HG02884 (cell line): ENCODE measurements at regions not wholly inside any gene's neighbourhood (a gene's known extent, or its start where the extent isn't known, plus 50 kb on each side); places are given as distances from the start of the nearest gene placed in this dataset.
"Not testable (repeated sequence)": the region's sequence is repeated elsewhere in the genome, so short reads cannot be mapped to it uniquely, and the experiment has no call there.

Experiments
- ATAC-seq: cut with Tn5 transposase; IDR thresholded peaks from one replicate; pipeline ENCODE4 v1.9.1; 2021; ENCODE audit warnings: mild to moderate bottlenecking, moderate library complexity; ENCODE audit not compliant: unreplicated experiment

DNA sequence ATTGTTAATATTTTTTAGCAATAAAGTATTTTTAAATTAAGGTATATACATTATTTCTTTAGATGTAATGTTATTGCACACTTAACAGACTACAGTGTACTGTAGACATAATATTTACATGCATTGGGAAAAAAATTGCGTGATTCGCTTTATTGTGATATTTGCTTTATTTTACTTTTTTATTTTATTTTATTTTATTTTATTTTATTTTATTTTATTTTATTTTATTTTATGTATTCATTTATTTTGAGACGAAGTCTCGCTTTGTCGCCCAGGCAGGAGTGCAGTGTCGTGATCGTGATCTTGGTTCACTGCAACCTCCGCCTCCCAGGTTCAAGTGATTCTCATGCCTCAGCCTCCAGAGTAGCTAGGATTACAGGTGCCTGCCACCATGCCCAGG lies 1522.7 kb downstream of the AMY1C start:
- not testable (repeated sequence) for ATAC-seq

GRCh38 chr1:105294838-105295237 lies 1545.1 kb downstream of the AMY1C start:
- no peak for ATAC-seq

- ATAC-seq = no peak
Measured at GRCh38 chr1:105310063-105310462, 1560.4 kb downstream of the AMY1C start.

DNA sequence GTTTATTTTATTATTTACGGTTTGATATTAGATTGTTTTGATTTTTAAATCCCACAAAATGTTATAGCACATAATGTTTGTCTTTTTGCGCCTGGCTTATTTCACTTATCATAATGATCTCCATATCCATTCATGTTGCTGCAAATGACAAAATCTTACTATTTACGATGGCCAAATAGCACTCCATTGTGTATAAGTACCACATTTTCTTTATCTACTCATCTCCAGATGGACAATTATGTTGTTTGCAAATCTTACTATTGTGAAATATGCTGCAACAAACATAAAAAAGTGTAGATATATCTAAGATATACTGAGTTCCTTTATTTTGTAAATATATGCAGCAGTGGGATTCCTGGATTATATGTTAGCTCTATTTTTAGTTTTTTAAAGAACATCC lies 1568.3 kb downstream of the AMY1C start:
- no peak for ATAC-seq

DNA sequence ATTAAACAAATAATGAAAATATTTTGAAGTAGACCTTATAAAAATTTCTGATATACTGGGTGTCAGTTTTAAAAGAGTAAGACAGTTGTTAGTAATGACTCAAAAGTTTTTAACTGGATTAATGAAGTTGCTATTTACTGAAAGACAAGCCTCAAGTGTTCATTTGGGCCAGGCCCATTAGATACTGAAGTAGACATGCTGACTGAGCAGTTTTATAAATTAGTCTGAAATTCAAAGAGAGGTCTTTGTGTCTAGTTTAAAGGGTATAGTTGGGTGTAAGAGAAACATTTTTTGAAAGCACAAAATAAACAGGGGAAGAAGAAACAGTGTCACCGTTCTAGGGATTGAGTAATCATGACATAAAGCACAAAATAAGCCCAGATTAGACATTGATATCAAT lies 1577.2 kb downstream of the AMY1C start:
- no peak for ATAC-seq

DNA sequence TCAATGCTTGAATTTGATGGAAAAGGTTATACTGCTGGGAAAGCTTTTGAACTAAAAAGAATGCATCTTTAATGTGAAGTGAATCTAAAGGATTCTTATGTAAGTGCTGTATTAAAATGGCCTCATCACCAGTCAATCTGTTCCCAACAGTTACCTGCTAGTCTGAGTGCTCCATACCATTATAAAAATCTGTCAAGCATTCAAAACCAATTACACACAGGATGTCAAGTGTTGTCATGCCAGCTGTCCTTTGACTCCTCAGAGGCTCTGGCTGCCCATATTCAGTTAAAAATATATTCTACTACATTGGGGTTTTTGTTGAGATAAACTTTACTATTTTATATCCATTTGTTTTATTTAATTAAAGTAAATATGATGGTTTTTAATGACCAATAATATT lies 1587.7 kb downstream of the AMY1C start:
- ATAC-seq = no peak

GRCh38 chr1:105343317-105343716 lies 1593.6 kb downstream of the AMY1C start:
- no peak for ATAC-seq

GRCh38 chr1:105359457-105359856 lies 1609.8 kb downstream of the AMY1C start:
- ATAC-seq = no peak

DNA sequence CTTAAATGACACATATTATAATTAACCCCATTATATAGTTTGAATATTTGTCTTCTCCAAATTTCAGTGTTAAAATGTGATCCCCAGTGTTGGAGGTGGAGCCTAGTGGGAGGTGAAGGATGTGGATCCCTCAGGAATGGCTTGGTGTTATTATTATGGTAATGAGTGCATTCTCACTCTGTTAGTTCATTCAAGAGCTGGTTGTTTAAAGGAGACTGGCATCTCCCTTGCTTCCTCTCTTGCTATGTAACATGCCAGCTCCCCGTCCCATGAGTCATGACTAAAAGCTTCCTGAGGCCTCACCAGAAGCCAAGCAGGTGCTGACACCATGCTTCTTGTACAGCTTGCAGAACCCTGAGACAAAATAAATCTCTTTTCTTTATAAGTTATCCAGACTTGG lies 1612.7 kb downstream of the AMY1C start:
- no peak for ATAC-seq

DNA sequence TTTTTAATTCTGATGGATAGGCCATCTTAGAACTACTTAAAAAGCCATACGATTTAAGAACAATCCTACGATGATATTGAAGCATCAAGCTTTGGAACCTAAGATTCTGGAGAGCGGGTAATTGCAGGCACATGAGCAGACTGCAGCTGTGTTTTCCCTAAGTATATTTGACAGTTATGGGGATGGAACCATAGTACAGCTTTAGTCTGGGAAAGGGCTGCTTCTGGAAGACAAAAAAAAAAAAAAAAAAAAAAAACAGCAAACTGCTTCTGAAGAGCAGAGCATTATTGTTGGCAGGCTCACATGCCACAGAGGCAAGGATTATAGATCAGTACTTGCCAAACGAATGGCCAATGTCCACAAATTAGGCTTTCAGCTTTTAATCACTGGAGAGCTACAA lies 1618.7 kb downstream of the AMY1C start:
- ATAC-seq = no peak

DNA sequence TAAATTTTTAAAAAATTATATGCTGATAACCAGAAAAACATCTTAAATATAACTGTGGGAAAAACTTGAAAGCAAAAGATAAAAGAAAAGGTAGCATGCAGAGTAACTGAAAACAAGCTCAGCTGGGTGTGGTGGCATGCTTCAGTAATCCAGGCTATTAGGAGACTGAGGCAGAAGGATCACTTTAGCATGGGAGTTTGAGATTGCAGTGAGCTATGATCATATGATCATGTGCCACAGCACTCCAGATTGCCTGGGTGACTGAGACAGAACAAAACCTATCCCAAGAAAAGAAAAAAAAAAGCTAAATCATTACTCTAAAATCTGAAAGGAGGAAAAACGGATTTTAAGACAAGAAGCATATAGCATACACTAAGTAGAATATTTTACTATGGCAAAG lies 1624.0 kb downstream of the AMY1C start:
- ATAC-seq = no peak

DNA sequence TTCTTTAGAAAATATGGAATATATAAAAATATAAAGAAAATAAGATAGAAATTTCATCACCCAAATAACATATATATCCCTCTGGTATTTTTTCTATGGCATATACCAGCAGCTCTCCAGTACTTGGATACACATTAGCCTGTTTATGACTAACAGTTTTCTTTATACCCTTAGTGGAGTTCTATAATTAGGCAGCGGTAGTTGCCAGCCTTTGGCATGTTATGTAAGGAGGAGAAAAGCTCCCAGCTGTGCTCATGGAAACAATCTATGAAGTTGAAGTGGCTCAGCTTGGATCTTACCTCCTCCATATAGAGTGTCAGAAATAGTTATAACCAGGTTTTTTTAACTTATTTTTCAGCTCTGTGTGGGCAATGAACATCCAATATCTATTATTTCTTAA lies 1636.8 kb downstream of the AMY1C start:
- ATAC-seq = no peak

GRCh38 chr1:105396001-105396400 lies 1646.3 kb downstream of the AMY1C start:
- ATAC-seq = no peak

DNA sequence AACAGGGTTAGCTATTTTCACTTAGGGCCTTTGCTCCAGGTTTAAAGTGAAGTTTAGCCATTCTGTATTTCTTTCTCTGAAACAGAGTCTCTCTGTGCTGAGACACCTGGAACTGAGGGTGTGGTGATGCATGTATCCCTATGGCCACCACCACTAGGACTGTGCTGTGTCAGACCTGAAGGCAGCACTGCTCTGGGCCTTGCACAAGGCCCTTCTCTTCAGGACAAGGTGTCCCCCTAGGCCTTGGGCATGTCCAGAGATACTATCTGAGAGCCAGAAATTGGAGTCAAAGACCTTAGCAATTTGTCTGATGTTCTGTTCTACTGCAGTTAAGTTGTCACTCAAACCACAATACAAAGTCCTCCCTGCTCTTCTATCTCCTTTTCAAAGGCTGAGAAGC lies 1649.2 kb downstream of the AMY1C start:
- ATAC-seq = no peak

- no peak for ATAC-seq
Measured at GRCh38 chr1:105399716-105400115, 1650.0 kb downstream of the AMY1C start.

- ATAC-seq = no peak
Measured at GRCh38 chr1:105416261-105416660, 1640.2 kb upstream of the PRMT6 start.

- no peak for ATAC-seq
Measured at GRCh38 chr1:105419030-105419429, 1637.4 kb upstream of the PRMT6 start.

DNA sequence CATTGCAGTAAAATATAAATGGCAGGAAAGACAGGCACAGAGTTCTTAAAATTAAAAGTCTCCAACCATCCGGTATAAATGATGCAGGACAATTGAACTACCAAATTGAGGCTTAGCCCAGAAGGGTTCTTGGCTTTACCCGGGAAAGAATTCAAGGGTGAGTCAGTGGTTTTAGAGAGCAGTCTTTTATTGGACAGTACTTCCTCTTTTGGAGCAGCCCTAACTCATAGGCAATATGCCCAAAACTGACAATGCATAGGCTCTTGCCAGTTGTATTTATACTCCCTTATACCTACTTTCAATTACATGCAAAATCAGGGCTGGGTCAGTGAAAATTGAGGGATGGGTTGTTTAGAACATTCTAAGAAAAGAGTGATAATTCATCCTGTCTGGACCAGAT lies 1628.9 kb upstream of the PRMT6 start:
- no peak for ATAC-seq

DNA sequence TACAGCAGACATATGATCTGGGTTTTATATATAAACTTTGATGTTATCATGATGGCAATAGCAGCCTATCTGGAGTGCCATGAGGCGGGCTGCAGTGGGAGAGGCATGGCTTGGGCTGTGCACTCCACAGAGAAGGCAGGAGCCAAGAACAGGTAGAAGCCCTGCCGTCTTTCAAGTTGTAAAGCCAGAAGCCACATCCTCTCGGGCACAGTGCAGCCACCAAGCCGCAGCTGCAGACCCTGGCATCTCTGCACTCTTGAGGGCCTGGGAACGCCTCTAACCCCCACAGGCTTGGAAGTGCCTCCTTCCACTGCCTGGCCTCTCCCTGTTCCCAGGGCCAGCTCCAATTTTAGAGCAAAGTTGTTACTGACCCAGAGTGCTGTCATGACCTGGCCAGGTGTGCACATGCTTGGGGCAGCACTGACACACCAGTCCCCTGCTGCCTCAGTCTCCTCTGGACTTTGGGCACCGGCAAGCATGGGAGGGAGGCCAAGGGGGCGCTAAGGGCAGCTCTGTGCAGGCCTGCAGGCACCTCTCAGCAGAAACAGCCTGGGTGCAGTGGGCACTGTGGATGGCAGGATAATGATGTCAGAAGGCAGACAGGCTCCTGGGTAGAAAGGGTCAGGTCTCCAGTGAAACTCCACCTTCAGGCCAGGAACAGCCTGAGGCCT lies 1619.8 kb upstream of the PRMT6 start:
- no peak for ATAC-seq

DNA sequence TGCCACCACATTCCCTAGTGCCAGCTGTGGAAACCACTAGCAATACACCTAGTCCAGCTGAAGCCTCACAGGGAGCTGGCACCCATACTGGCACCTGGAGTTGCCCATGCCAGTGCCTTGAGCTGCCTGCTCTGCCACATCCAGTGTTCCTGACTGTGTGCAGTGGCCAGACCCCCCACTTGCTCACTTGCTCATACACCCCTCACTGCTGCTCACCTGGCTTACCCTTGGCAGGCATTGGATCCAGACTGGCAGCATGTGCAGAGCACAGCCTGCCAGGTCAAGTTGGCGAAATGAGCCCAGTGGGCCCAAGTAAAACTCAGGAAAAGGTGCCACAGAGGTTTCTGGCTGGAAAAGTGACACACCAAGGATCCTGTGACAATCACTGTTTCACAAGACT lies 1618.6 kb upstream of the PRMT6 start:
- no peak for ATAC-seq

- no peak for ATAC-seq
Measured at GRCh38 chr1:105442901-105443300, 1613.6 kb upstream of the PRMT6 start.

DNA sequence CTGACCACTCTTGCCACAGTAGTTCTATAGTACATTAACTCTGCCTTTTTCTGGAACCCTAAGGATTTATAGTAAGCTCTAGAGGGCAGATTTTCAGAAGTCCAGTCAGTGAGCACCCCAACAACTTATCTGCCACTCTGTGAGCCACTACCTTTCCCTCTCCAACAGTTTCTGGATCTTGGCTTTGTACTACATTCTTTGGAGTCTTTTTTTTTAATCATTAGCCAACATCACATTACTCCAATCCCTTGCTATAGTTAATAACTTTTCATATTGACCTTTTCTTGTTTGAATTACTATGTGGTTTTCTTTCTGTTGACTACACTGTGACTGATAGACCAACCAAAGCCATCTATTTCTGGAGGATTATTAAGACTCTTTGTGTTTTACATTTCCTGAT lies 1596.7 kb upstream of the PRMT6 start:
- no peak for ATAC-seq

- ATAC-seq = no peak
Measured at GRCh38 chr1:105462308-105462707, 1594.2 kb upstream of the PRMT6 start.
